ENCODE measurements at regions not wholly inside any gene's neighbourhood (a gene's known extent, or its start where the extent isn't known, plus 50 kb on each side); places are given as distances from the start of the nearest gene placed in this dataset.

DNA sequence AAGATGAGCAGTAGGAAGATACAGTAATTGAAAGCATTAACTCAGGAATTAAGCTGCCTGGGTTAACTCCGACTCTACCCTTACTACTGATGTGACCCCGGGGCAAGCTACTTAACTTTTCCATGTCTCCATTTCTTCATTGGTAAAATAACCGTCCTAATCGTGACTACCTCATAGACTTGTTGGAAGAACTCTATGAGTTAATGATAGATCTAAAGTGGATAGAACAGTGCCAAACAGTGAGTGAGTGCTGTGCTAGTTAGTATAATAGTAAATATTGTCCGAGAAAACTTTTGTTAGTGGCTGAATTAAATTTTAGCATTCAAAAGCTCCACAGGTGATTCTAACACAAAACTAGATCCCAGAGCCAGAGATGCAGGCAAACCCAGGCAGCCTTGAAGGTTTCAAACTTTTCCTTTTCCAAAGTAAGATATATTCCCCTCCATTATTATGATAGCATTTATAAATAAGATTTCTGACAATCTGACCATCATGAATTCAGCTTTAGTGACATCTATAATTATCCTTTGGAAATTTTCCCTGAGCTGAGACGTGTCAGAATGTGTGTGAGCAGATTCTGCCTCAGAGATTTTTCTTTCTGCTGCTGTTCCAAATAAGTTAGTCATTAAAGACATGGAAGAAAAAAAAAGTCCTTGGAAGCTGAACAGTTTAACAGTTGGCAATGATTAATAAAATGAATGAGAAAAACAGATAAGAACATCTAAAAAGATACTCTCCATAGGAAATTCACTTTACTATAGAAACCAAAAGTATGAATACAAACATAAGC lies 369.5 kb downstream of the PRELID2 start:
- TF ChIP-seq, protein P1, sequence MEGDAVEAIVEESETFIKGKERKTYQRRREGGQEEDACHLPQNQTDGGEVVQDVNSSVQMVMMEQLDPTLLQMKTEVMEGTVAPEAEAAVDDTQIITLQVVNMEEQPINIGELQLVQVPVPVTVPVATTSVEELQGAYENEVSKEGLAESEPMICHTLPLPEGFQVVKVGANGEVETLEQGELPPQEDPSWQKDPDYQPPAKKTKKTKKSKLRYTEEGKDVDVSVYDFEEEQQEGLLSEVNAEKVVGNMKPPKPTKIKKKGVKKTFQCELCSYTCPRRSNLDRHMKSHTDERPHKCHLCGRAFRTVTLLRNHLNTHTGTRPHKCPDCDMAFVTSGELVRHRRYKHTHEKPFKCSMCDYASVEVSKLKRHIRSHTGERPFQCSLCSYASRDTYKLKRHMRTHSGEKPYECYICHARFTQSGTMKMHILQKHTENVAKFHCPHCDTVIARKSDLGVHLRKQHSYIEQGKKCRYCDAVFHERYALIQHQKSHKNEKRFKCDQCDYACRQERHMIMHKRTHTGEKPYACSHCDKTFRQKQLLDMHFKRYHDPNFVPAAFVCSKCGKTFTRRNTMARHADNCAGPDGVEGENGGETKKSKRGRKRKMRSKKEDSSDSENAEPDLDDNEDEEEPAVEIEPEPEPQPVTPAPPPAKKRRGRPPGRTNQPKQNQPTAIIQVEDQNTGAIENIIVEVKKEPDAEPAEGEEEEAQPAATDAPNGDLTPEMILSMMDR (IDR thresholded peaks at IDR 0.05) = no peak
- TF ChIP-seq POLR2A (IDR thresholded peaks at IDR 0.05) = no peak

Data from heart left ventricle (tissue), 13 donors.